AG04449 (cell line): ENCODE measurements at regions not wholly inside any gene's neighbourhood (a gene's known extent, or its start where the extent isn't known, plus 50 kb on each side); places are given as distances from the start of the nearest gene placed in this dataset.

ENCODE experiments used
- CTCF ChIA-PET: fragments of 350-600 bp; formaldehyde crosslinking; extraction: SDS; loops from one replicate; lab custom pipeline; 2021; ENCODE audit warnings: antibody characterized with exemption; lab: Yijun Ruan, JAX
- POLR2A ChIA-PET: fragments of 400-600, 350-600 bp; formaldehyde crosslinking; extraction: SDS; loops from one replicate; lab custom pipeline; 2020; ENCODE audit warnings: antibody characterized with exemption, inconsistent platforms; lab: Yijun Ruan, JAX
- DNase-seq: peaks from one replicate; pipeline ENCODE4 v3.0.0-alpha.2; 2010; ENCODE audit warnings: low read depth, low spot score
- H3K4me3 ChIP-seq: 2 replicates; pipeline ENCODE4 v1.5.1; 2011; ENCODE audit warnings: low read depth, mild to moderate bottlenecking, control low read depth, low read length
- CTCF ChIP-seq: IDR thresholded peaks from one replicate; pipeline ENCODE4 v1.5.1; 2011; ENCODE audit warnings: mild to moderate bottlenecking, moderate library complexity, low read length, control low read depth, inconsistent platforms; ENCODE audit not compliant: insufficient read depth; ENCODE audit errors: missing control alignments

GRCh38 chr2:186980787-186981550 lies 132.0 kb upstream of the ZSWIM2 start:
- no peak overlapping the region for H3K4me3 ChIP-seq
- POLR2A ChIA-PET = no interaction called here
- TF ChIP-seq CTCF = no peak
- no peak for DNase-seq
- CTCF ChIA-PET = no interaction called here

- POLR2A ChIA-PET = no interaction called here
- H3K4me3 ChIP-seq = no peak overlapping the region
- no peak for DNase-seq
- no peak for TF ChIP-seq CTCF
- CTCF ChIA-PET = no interaction called here
Observed at GRCh38 chr2:186980117-186980442, 131.1 kb upstream of the ZSWIM2 start.

GRCh38 chr2:186979439-186980116 lies 130.6 kb upstream of the ZSWIM2 start:
- ChIA-PET CTCF (no interaction called here), POLR2A (no interaction called here)
- DNase-seq = no peak
- TF ChIP-seq CTCF = no peak
- no peak overlapping the region for H3K4me3 ChIP-seq

- POLR2A ChIA-PET = no interaction called here
- TF ChIP-seq CTCF = no peak
Observed at GRCh38 chr2:186977433-186978045, 128.6 kb upstream of the ZSWIM2 start.

GRCh38 chr2:186976329-186976728 lies 127.4 kb upstream of the ZSWIM2 start:
- DNase-seq = no peak
- ChIA-PET CTCF (no interaction called here), POLR2A (no interaction called here)
- no peak overlapping the region for H3K4me3 ChIP-seq
- TF ChIP-seq CTCF = no peak

More at GRCh38 chr2:186977433-186978045, 128.6 kb upstream of the ZSWIM2 start:
- DNase-seq = no peak
- H3K4me3 ChIP-seq = no peak overlapping the region
- CTCF ChIA-PET = no interaction called here

GRCh38 chr2:186972281-186972970 lies 123.5 kb upstream of the ZSWIM2 start:
- ChIA-PET CTCF (no interaction called here), POLR2A (no interaction called here)
- DNase-seq = no peak
- no peak for TF ChIP-seq CTCF
- no peak overlapping the region for H3K4me3 ChIP-seq
